Mesendoderm (in vitro differentiated cells): ENCODE measurements at regions not wholly inside any gene's neighbourhood (a gene's known extent, or its start where the extent isn't known, plus 50 kb on each side); places are given as distances from the start of the nearest gene placed in this dataset.
A peak's percentile ranks its signal among the peaks of the same experiment; 100 is the strongest.

Experiments
- DNase-seq: peaks from one replicate; pipeline ENCODE4 v3.0.0; 2013
- H2AK5ac ChIP-seq: 2 replicates; pipeline ENCODE4 v1.6.1; 2013; ENCODE audit warnings: low read length, inconsistent platforms
- H2BK120ac ChIP-seq: 2 replicates; pipeline ENCODE4 v1.6.1; 2013; ENCODE audit warnings: low read depth, mild to moderate bottlenecking, low read length, moderate library complexity, mixed read lengths
- H2BK15ac ChIP-seq: replicated peaks from 2 replicates; pipeline ENCODE4 v1.6.1; 2013; ENCODE audit warnings: low read depth, mild to moderate bottlenecking, moderate library complexity
- H2BK5ac ChIP-seq: 2 replicates; pipeline ENCODE4 v1.6.1; 2013; ENCODE audit warnings: low read length, inconsistent platforms
- H3K18ac ChIP-seq: 2 replicates; pipeline ENCODE4 v1.6.1; 2013; ENCODE audit warnings: mild to moderate bottlenecking, low read length, mixed read lengths
- H3K23ac ChIP-seq: one replicate; pipeline ENCODE4 v1.6.1; 2013; ENCODE audit warnings: low read length
- H3K27ac ChIP-seq: 2 replicates; pipeline ENCODE4 v1.5.1; 2013; ENCODE audit warnings: low read depth, mild to moderate bottlenecking, inconsistent platforms, low read length, moderate library complexity
- H3K27me3 ChIP-seq: 2 replicates; pipeline ENCODE4 v1.6.1; 2013; ENCODE audit warnings: low read length, control low read depth, mild to moderate bottlenecking, inconsistent platforms; ENCODE audit not compliant: insufficient read depth, poor library complexity
- H3K36me3 ChIP-seq: 2 replicates; pipeline ENCODE4 v1.6.1; 2013; ENCODE audit warnings: low read length, inconsistent platforms; ENCODE audit not compliant: control insufficient read depth, insufficient read depth
- H3K4ac ChIP-seq: one replicate; pipeline ENCODE4 v1.6.1; 2013; ENCODE audit warnings: low read depth, mild to moderate bottlenecking, low read length, moderate library complexity
- H3K4me1 ChIP-seq: 2 replicates; pipeline ENCODE4 v1.6.1; 2013; ENCODE audit warnings: low read depth, low read length, inconsistent platforms; ENCODE audit not compliant: control insufficient read depth
- H3K4me2 ChIP-seq: 2 replicates; pipeline ENCODE4 v1.6.1; 2013; ENCODE audit warnings: low read length
- H3K4me3 ChIP-seq: 2 replicates; pipeline ENCODE4 v1.5.1; 2013; ENCODE audit warnings: mild to moderate bottlenecking, low read length
- H3K56ac ChIP-seq: one replicate; pipeline ENCODE4 v1.6.1; 2013; ENCODE audit warnings: low read length
- H3K79me1 ChIP-seq: 2 replicates; pipeline ENCODE4 v1.6.1; 2013; ENCODE audit warnings: low read length, inconsistent platforms
- H3K79me2 ChIP-seq: 2 replicates; pipeline ENCODE4 v1.6.1; 2013; ENCODE audit warnings: mild to moderate bottlenecking, low read length; ENCODE audit not compliant: control insufficient read depth, insufficient read depth
- H3K9ac ChIP-seq: 2 replicates; pipeline ENCODE4 v1.6.1; 2013; ENCODE audit warnings: low read length, inconsistent platforms
- H4K5ac ChIP-seq: one replicate; pipeline ENCODE4 v1.6.1; 2013; ENCODE audit warnings: low read length
- H4K8ac ChIP-seq: one replicate; pipeline ENCODE4 v1.6.1; 2013; ENCODE audit warnings: low read depth, mild to moderate bottlenecking, control low read depth, low read length, moderate library complexity
- WGBS: extraction: QIAGEN DNeasy Blood & Tissue Kit; methylation state at CpG from one replicate; pipeline ENCODE4 v1.1.7; 2013; ENCODE audit warnings: low lambda C conversion rate, missing lambda C conversion rate; ENCODE audit not compliant: insufficient coverage; ENCODE audit errors: extremely low coverage; 5-methylcytosine and 5-hydroxymethylcytosine counted together

GRCh38 chr5:173764332-173765028 is 123.7 kb upstream of the CPEB4 start:
- Histone ChIP-seq H3K27me3 (no peaks in the 10 kb centered on the region), H3K4ac (peak overlapping the region; percentile 22), H3K79me1 (no peaks in the 10 kb centered on the region), H3K79me2 (no peaks in the 10 kb centered on the region), H3K23ac (no peak overlapping the region), H4K5ac (no peak overlapping the region), H3K4me2 (no peak overlapping the region), H2BK15ac (no peak overlapping the region), H2BK5ac (no peak overlapping the region), H3K18ac (no peak overlapping the region), H3K27ac (no peak overlapping the region), H3K4me1 (peaks cover 3% of the 10 kb centered on the region), H3K36me3 (no peaks in the 10 kb centered on the region), H3K56ac (peak overlapping the region; percentile 34), H3K4me3 (no peak overlapping the region), H3K9ac (no peak overlapping the region), H2BK120ac (no peak overlapping the region), H4K8ac (no peak overlapping the region), H2AK5ac (no peak overlapping the region)
- WGBS = no CpG with 5 or more reads among the region's 13 CpGs
- DNase-seq = peak; percentile 87

GRCh38 chr5:173765029-173765644 is 123.0 kb upstream of the CPEB4 start:
- H3K23ac ChIP-seq = no peak overlapping the region
- WGBS = no CpG with 5 or more reads among the region's 9 CpGs
- H2BK15ac ChIP-seq = no peak overlapping the region
- no peak overlapping the region for H3K27ac ChIP-seq
- no peak overlapping the region for H2BK120ac ChIP-seq
- H3K36me3 ChIP-seq = no peaks in the 10 kb centered on the region
- H4K5ac ChIP-seq = no peak overlapping the region
- DNase-seq = no peak
- peaks cover 3% of the 10 kb centered on the region for H3K4me1 ChIP-seq
- no peaks in the 10 kb centered on the region for H3K27me3 ChIP-seq
- no peak overlapping the region for H3K18ac ChIP-seq
- no peaks in the 10 kb centered on the region for H3K79me2 ChIP-seq
- no peak overlapping the region for H3K4me2 ChIP-seq
- no peak overlapping the region for H4K8ac ChIP-seq
- no peak overlapping the region for H3K56ac ChIP-seq
- H3K4ac ChIP-seq = no peak overlapping the region
- no peak overlapping the region for H3K9ac ChIP-seq
- no peaks in the 10 kb centered on the region for H3K79me1 ChIP-seq
- no peak overlapping the region for H3K4me3 ChIP-seq
- no peak overlapping the region for H2AK5ac ChIP-seq
- H2BK5ac ChIP-seq = no peak overlapping the region

GRCh38 chr5:173765661-173766060 is 122.5 kb upstream of the CPEB4 start:
- Histone ChIP-seq H4K8ac (no peak overlapping the region), H2BK120ac (no peak overlapping the region), H2BK5ac (no peak overlapping the region), H2AK5ac (no peak overlapping the region), H3K4ac (no peak overlapping the region), H4K5ac (no peak overlapping the region), H3K79me1 (no peaks in the 10 kb centered on the region), H3K4me1 (peaks cover 3% of the 10 kb centered on the region), H3K27me3 (no peaks in the 10 kb centered on the region), H3K79me2 (no peaks in the 10 kb centered on the region), H3K4me3 (no peak overlapping the region), H3K9ac (no peak overlapping the region), H3K4me2 (no peak overlapping the region), H3K36me3 (no peaks in the 10 kb centered on the region), H3K23ac (no peak overlapping the region), H3K18ac (no peak overlapping the region), H2BK15ac (no peak overlapping the region), H3K27ac (no peak overlapping the region), H3K56ac (no peak overlapping the region)
- no peak for DNase-seq
- no CpG with 5 or more reads among the region's 6 CpGs for WGBS

GRCh38 chr5:173767574-173768266 is 120.4 kb upstream of the CPEB4 start:
- Histone ChIP-seq H3K56ac (no peak overlapping the region), H3K9ac (no peak overlapping the region), H3K4me1 (peaks cover 3% of the 10 kb centered on the region)

DNA sequence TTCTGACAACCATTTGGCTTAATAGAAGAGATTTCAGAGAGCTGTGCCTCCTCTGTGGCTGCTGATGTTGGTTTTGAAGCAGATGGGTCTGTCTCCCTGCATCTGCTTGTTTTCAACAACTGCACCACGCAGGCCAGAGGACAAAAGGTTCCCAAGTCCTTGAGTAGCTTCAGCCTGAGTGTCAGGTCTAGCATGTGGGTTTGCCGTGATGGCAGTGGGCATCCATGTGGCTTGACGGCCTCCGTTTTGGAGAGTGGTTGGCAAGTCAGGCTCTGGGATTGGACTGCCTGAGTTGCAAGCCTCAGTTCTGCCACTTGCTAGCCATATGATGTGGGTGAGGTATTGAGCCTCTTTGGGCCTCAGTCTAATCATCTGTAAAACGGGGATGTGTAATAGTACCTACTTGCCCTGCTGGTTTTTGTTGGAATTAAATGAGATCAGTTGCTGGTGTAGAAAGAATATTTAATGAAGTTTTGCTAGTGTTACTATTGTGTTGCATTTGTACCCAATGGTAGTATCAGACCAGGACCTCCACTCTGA is 119.8 kb upstream of the CPEB4 start:
- WGBS = no CpG with 5 or more reads among the region's 5 CpGs
- H3K4me3 ChIP-seq = no peak overlapping the region

More at GRCh38 chr5:173767574-173768266, 120.4 kb upstream of the CPEB4 start:
- Histone ChIP-seq H3K23ac (no peak overlapping the region), H2BK5ac (no peak overlapping the region), H3K27me3 (no peaks in the 10 kb centered on the region), H4K8ac (no peak overlapping the region), H3K79me1 (no peaks in the 10 kb centered on the region), H3K4ac (no peak overlapping the region), H3K4me2 (no peak overlapping the region), H3K79me2 (no peaks in the 10 kb centered on the region), H2BK15ac (no peak overlapping the region), H2BK120ac (no peak overlapping the region), H3K36me3 (no peaks in the 10 kb centered on the region), H3K18ac (no peak overlapping the region), H3K27ac (no peak overlapping the region), H4K5ac (no peak overlapping the region), H2AK5ac (no peak overlapping the region), H3K4me3 (no peak overlapping the region)
- no peak for DNase-seq
- no CpG with 5 or more reads among the region's 12 CpGs for WGBS

More for the DNA sequence above, 119.8 kb upstream of the CPEB4 start:
- H3K36me3 ChIP-seq = no peaks in the 10 kb centered on the region
- DNase-seq = no peak
- H3K4me2 ChIP-seq = no peak overlapping the region
- H2BK15ac ChIP-seq = no peak overlapping the region
- no peak overlapping the region for H2AK5ac ChIP-seq
- H2BK5ac ChIP-seq = no peak overlapping the region
- H3K27ac ChIP-seq = no peak overlapping the region
- no peak overlapping the region for H3K9ac ChIP-seq
- H3K27me3 ChIP-seq = no peaks in the 10 kb centered on the region
- H3K4me1 ChIP-seq = peaks cover 3% of the 10 kb centered on the region
- H3K4ac ChIP-seq = no peak overlapping the region
- no peak overlapping the region for H3K56ac ChIP-seq
- H3K79me1 ChIP-seq = no peaks in the 10 kb centered on the region
- H3K18ac ChIP-seq = no peak overlapping the region
- no peak overlapping the region for H2BK120ac ChIP-seq
- no peak overlapping the region for H3K23ac ChIP-seq
- H3K79me2 ChIP-seq = no peaks in the 10 kb centered on the region
- H4K5ac ChIP-seq = no peak overlapping the region
- no peak overlapping the region for H4K8ac ChIP-seq
